HG02981 (cell line): ENCODE measurements at regions not wholly inside any gene's neighbourhood (a gene's known extent, or its start where the extent isn't known, plus 50 kb on each side); places are given as distances from the start of the nearest gene placed in this dataset.

Experiments
- ATAC-seq: cut with Tn5 transposase; IDR thresholded peaks from one replicate; pipeline ENCODE4 v1.9.1; 2021; ENCODE audit warnings: mild to moderate bottlenecking, moderate library complexity; ENCODE audit not compliant: unreplicated experiment

GRCh38 chr18:8499810-8500675 lies 109.2 kb upstream of the RAB12 start:
- no peak for ATAC-seq

- ATAC-seq, result no peak
Measured at GRCh38 chr18:8501044-8501443, 108.2 kb upstream of the RAB12 start.

GRCh38 chr18:8503248-8503647 lies 106.0 kb upstream of the RAB12 start:
- no peak for ATAC-seq

GRCh38 chr18:8504424-8504823 lies 104.8 kb upstream of the RAB12 start:
- no peak for ATAC-seq

GRCh38 chr18:8504880-8505435 lies 104.3 kb upstream of the RAB12 start:
- ATAC-seq, result no peak

- ATAC-seq, result no peak
Measured at GRCh38 chr18:8506251-8507049, 102.8 kb upstream of the RAB12 start.

- ATAC-seq, result no peak
Measured at GRCh38 chr18:8507361-8507760, 101.9 kb upstream of the RAB12 start.

GRCh38 chr18:8507915-8508705 lies 101.1 kb upstream of the RAB12 start:
- no peak for ATAC-seq

GRCh38 chr18:8513249-8513648 lies 96.0 kb upstream of the RAB12 start:
- no peak for ATAC-seq

GRCh38 chr18:8514409-8514808 lies 94.8 kb upstream of the RAB12 start:
- no peak for ATAC-seq

GRCh38 chr18:8515142-8515865 lies 93.9 kb upstream of the RAB12 start:
- no peak for ATAC-seq

GRCh38 chr18:8516371-8517250 lies 92.6 kb upstream of the RAB12 start:
- no peak for ATAC-seq

GRCh38 chr18:8517276-8517675 lies 92.0 kb upstream of the RAB12 start:
- no peak for ATAC-seq

- ATAC-seq, result no peak
Measured at GRCh38 chr18:8519102-8519501, 90.1 kb upstream of the RAB12 start.

- ATAC-seq, result no peak
Measured at GRCh38 chr18:8520266-8520665, 89.0 kb upstream of the RAB12 start.

GRCh38 chr18:8522756-8523155 lies 86.5 kb upstream of the RAB12 start:
- ATAC-seq, result no peak

- ATAC-seq, result no peak
Measured at GRCh38 chr18:8525692-8526091, 83.5 kb upstream of the RAB12 start.

- ATAC-seq, result no peak
Measured at GRCh38 chr18:8526332-8526731, 82.9 kb upstream of the RAB12 start.

GRCh38 chr18:8529609-8530008 lies 79.6 kb upstream of the RAB12 start:
- ATAC-seq, result no peak
